NCI-H345 treated with DMSO at 0.1 percent for 48 hours (cell line): ENCODE measurements at regions not wholly inside any gene's neighbourhood (a gene's known extent, or its start where the extent isn't known, plus 50 kb on each side); places are given as distances from the start of the nearest gene placed in this dataset.
"Not testable (repeated sequence)": the region's sequence is repeated elsewhere in the genome, so short reads cannot be mapped to it uniquely, and the experiment has no call there.

ENCODE experiments used
- DNase-seq: peaks from one replicate; lab custom pipeline; 2025; ENCODE audit not compliant: unreplicated experiment; lab: John Stamatoyannopoulos, UW

DNA sequence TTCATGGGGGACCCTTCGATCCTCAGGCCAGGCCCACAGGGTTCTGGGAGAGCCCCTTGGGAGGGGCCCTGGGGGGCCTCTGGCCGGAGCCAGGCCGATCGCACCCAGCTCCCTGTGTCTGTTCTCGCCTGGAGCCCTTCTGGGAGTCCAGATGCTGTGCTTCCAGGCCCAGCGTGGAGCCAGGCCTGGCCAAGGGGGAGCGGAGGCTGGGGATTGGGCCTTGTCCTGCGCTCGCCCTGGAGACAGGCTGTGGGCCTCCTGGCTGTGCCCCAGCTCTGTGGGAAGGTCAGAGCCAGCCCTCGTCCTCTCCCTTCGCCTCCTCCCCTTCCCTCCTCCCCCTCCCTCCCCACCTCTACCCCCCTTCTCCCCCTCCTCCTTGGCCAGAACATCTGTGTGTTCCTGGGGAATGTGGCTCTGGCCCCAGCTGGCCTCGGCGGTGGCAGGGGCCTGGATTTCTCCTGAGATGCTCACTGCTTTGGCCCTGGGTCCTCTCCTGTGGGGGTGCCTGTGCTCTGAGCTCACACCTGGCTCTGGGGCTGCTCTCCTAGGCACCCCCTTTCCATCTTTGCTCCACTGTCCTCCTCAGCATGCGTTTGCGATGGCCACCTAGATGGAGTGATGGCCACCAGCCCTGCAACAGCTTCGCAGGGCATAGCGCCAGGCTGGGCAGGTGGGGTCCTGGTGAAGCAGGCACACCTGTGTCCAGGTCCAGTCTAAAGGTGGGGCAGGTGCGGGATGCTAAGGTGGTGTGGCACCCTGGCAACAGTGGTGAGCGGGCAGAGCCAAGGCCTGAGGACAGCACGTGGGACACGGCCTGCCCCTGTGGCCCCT, 90.6 kb upstream of the CIBAR2 start:
- DNase-seq: no peak

DNA sequence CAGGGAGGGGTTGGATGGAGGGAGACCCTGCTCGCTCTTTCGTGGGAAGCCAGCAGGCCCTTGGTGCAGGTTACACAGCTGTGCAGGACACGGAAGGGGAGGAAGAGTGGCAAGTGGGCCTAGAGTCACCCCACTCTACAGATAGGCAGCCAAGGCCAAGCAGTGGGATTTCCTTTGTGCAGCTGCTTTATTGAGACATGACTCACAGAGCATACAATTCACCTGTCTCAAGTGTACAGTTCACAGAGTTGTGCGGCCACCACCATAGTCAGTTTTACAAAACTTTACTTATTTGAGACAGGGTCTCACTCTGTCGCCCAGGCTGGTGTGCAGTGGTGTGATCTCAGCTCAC, 91.2 kb upstream of the CIBAR2 start:
- no peak for DNase-seq

DNA sequence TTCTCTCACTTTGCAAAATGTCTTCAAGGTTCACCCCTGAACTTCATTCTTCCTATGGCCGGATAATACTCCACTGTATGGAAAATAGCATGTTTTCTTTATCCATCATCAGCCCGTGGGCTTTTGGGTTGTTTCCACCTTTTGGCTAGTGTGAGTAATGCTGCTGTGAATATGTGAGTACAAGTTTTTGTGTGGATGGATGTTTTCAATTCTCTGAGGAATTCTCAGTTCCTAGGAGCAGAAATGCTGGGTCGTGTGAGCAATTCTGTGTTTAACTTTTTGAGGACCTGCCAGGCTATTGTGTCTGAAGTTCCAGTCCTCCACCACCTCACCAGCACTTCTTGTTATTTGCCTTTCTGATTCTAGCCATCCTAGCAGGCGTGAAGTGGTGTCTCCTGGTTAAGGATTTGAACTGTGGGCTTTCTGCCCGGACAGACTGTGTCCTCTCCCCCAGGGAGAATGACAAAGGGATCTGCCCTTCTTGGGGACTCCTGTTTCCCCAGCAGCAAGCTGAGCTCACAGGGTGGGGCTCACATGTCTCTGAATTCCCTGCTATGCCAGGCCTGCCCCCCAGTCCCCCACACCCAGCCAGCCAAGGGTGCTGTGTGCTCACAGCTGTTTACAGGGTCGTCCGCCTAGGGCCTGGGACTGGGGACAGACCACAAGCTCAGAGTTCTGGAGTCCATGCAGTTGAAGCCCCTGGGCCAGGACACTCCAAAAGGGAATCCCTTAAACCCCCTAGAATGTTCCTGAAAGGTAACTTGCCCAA, 92.2 kb upstream of the CIBAR2 start:
- DNase-seq: no peak

DNA sequence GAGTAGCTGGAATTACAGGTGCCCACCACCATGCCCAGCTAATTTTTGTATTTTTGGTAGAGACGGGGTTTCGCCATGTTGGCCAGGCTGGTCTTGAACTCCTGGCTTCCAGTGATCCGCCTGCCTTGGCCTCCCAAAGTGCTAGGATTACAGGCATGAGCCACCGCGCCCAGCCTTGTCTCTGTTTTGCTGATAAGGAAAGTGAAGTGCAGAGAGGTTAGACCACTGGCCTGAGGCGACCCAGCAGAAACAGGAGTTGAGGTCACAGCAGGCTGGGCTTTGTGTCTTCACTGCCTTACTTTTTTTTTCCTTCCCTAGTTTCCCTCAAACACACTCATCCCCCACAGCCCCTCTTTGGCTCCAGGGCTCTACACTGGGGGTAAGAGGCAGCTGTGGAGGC, 93.0 kb upstream of the CIBAR2 start:
- not testable (repeated sequence) for DNase-seq

DNA sequence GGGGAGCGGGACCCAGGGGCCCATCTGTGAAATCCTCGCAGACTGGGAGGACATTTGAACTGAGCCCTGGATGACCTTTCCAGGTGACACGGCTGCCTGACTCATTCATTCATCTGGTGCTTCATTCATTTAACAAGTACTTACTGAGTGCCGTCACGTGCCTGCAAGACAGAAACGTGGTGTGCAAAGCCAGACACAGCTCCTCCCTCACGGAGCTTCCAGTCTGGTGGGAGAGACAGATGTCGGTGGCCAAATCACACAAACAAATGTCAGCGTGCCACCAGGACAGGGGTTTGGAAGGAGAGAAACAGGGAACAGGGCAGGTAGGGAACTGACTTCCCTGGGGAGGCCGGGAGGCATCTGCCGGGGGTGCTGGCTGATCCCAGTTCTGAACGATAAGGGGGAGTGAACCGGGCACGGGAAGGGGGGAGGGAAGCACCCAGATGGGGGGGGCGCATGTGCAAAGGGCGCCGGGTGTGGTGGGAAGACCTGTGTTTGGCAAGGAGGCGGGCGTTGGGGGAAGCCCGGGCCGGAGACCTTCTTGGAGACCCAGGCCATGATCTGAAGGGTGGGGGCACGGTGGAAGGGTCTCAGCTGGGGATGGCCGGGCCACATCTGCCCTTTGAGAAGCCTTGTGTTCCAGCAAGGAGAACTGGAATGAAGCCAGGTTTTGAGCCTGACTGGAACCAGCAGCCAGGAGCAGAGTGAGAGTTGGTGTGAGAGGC, 93.6 kb upstream of the CIBAR2 start:
- DNase-seq: no peak

DNA sequence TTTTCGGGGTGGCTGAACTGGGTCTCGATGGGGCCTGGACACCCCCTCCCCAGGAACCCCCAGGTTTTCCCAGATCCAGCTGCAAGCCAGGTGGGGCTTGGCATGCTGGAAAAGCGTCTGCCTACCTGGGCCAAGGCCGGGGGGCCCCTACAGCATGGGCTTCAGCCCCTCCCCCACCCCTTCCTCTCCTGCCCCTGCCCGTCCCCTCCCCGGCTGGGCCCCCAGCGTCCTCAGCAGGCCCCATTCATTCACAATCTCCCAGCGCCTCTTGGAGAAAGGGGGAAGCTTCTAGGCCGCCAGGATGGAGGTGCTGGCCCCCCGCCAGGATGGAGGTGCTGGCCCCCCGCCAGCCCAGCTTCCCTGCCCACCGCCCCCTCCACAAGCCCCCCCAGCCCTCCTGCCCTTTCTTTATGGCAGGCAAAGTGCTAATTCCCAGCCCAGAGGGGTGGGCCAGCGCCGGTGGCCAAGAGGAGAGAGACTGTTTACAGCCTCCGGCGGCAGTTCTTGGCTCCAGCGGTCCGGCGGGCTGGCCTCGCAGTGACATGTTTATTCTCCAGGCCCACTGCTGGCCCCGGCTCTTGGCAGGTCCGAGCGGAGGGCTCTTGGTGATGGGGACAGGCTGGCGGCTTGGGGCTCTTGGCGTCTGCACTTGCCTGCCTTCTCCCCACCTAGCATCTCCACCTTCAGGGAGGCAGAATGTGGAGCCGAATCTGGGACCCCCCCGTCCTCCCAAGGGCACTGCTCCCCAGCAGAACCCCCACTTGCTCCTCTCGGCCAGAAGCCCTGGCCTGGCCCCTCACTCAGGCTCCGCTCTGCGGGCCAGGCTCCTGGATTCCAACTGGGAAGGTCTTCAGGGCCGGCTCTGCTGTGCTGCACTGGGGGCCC, 94.4 kb upstream of the CIBAR2 start:
- DNase-seq: no peak

DNA sequence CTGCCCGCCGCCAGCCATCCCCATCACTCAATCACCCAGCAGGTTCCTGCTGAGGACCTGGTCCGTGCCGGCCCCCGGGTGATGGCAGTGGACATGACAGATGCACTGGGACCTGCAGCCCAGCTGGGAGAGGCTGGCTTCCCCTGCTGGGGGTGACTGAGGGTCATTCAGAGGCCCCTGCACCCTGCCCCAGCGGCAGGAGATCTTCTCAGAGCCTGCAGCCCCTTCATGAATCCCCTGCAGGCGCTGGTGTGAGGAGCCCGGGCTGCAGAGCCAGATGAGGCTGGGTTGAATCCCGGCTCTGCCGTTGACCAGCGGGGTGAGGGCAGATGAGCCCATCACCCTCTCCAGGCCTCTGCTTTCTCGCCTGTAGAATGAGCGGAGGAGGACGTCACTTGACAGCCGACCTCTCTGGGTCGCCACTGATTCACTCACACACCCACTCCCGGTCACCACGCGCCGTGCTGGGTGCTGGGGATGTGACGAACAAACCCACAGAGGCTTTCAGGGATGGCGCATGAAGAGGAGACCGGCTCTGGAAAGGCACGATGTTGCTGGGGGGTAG, 95.2 kb upstream of the CIBAR2 start:
- DNase-seq: no peak

DNA sequence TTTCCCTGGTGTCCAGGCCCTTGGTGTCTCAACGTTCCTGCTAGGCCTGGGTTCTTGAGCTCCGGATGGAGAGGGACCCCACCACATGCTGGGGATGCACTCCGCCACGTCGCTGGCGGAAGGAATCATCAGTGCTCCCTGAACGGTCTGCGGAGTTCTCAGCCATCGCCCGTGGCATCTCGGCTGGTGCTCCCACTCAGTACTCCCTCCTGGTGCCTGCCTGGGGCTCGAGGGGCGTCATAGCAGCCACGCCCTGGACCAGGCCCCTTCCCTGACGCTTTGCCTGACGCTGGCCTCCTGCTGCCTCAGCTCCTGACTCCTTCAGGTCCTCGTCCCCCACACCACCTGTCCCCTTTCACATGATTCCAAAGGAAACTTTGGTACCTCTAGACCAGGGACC, 95.9 kb upstream of the CIBAR2 start:
- DNase-seq: no peak

DNA sequence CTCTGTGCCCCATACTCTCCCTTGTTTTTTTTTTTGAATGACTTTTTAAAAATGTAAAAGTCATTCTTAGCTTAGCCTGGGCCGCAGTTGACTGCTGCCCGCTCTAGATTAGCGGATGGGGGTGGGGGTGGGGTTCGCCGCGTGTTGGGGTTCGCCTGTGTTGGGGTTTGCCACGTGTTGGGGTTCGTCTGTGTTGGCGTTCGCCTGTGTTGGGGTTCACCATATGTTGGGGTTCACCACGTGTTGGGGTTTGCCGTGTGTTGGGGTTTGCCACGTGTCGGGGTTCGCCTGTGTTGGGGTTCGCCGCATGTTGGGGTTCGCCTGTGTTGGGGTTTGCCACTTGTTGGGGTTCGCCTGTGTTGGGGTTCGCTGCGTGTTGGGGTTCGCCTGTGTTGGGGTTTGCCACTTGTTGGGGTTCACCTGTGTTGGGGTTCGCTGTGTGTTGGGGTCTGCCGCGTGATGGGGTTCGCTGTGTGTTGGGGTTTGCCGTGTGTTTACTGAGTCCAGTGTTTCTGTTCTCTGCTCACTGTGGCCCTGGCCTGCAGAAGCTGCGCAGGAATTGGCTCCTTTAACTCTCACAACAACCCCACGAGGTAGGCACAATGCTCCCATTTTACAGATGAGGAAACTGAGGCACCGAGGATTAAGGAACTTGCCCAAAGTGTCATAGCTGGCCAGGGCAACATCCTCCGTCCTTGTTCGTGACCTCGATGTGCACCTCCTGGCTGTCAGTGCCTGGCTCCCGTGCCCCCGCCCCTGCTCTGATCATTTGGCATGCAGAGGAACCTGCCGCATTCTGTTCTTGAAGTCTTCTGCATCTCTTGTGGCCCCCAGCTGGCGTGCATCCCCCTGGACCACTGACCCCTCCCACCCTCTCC, 96.6 kb upstream of the CIBAR2 start:
- DNase-seq: no peak

DNA sequence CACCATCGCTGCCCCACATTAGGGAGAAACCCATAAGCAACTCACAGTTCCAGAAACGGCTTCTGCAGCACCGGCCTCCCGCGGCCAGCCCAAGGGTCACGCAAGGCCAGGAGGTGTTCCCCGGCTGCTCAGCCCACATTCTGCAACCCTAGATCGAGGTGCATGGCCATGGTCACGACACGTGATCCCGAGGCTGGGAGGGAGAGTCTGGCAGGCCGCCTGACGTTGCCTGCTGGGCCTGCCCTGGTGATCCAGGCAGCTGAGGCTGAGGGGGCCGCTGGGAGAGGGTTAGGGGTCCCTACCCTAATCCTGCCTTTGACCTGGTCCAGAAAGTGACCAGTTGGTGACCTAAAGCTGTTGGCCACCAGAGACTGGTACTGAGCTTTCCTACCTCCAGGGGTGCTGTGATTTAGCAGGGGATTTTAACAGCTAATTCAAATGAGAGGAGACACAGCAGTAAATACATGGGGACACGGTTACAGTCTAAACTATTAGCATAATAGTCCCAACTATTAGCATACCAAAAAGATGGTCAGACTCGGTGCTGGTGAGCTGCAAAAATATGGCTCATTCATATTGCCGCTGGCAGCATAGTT, 97.4 kb upstream of the CIBAR2 start:
- DNase-seq: no peak

DNA sequence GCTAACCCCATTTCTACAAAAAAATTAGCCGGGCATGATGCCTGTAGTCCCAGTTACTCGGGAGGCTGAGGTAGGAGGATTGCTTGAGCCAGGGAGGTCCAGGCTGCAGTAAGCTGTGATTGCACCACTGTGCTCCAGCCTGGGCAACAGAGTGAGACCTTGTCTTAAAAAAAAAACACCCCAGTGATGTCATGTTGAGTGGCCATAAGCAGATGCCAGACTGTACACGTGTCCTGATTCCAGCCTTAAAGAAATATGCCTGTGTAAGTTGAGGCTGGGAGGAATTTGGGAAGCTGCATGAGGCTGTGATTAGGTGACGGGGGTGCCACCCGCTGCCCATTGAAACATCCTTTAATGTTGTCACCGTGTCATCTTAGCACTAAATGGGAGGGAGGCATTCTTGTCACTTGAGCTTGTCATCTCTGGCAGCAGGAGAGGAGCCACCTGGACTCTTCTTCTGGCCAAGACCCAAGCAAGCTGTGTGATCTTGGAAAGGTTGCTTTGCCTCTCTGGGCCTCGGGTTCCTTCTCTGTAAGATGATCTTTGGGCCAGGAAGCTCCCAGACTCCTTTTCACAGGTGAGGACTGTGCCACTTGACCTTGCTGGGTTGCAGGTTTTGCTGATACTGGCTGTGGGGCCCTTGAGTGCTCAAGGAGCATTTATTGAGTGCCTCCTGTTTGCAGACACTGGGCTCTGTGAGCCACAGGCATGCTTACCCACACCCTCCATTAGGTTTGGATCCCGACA, 98.3 kb upstream of the CIBAR2 start:
- no peak for DNase-seq

DNA sequence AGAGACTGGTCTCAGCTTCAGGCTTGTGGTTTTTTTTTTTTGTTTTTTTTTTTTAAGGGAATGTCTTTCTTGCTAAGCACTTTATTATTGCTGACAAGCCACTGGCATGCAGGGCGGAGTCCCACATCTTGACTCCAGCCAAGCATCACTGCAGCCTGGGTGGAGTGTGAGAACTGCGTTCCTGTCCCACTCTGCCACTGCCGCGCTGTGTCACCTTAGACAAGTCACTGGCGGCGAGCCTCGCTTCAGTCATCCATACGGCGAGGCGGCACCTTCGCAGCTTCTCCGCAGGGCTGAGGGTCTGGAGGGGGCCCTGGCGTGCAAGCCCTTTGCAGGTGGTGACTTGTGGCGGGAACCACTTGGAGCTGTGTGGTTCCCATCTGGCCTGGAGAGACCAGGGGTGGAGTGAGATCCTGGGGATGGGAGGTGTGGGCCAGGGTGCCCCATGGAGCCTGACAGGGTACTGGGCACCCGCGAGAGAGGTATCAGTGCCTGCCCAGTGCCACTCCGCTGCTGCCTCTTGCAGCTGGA, 99.1 kb upstream of the CIBAR2 start:
- DNase-seq: no peak

DNA sequence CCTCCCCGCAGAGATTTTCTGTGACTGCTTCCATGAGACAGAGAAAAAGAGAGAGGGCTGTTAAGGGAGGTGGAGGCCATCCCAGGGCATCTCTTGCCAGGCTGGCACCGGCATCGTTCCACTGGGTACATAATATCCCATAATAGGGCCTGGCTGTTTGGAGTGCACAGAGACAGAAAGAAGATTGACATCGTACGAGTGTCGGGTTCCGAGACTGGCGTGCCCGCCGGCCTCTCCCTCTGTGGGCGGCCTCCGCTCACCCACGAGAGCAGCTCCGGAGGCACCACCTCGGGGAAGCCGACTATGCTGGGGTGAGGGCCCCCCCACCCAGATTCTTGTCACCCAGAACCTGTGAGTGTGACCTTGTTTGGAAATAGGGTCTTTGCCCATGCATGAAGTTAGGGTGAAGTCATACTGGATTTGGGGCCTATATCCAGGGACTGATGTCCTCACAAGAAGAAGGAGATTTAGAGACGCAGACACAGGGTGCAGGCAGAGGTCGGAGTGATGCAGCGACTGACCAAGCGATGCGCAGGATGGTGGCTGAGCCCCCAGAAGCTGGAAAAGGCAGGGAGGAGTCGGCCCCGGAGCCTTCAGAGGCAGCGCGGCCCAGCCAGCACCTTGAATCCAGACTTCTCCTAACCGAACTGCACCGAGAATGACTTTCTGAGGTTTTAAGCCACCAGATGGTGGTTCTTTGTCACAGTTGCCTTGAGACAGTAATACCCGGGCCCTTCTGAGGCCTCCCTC, 101.8 kb upstream of the CIBAR2 start:
- DNase-seq: no peak

DNA sequence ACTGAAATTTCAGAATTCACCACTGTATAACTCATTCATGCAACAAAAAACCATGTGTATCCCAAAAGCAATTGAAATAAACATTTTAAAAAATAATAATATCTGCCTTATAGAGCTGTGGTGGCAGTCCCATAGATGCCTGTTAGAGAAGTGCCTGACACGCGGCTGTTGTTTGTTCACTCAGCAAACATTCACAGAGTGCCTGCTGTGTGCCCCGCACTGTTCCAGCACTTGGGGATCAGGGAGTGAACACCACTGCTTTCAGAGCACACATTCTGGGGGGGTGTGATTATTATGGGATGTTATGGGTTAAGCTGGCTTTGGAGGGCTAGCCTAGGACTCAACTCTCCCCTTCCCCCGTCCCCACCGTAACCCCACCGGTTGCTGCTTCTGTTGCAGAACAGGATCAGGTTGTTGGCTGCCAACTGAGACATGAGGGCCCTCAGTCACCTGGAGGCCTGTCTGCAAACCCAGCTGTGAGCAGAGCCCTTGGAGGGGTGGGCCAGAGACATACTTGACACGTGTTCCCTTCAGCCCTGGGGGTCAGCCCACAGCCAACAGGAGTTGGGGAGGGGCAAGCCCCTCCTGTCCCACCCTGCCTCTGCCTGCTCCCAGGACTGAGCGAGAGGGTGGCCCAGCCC, 103.3 kb upstream of the CIBAR2 start:
- DNase-seq: no peak

DNA sequence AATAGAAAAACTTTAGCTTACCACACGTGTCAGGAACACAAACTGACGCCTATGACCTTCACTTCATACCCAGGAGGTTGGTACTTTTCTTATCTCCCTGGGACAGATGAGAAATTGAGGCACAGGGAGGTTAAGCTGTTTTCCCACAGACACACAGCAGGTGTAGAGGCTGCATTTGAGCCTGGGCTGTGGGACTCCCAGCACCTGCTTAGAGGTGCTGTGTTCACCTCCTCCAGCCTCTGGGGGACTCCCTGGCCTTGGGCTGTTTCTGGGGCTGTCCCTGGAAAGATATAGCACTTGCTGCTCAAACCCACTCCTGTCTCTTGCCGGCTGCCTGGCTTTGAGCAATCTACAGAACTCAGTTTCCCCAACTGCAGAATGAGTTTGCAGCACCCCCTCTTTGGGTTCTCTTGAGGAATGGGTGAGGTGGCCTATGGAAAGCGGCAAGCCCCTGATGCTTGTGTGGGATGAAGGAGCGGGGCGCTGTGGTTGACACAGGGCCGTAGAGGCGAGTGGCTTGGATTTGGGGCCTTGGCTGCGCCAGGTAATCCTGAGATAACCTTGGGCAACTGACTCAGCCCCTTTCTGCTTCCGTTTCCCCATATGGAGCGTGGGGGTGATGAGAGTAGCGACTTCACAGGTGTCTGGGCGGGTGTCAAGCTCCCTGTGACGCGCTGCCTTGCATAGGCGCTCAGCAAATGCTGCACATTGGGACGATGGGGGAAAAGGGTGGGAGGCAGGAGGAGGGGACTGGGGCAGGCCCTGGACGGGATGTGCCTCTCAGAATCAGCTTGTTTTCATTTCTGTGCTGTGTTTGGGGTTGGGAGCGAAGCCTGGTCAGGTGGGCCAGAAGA, 104.5 kb upstream of the CIBAR2 start:
- DNase-seq: no peak
